Pancreas (tissue), 10 donors: ENCODE measurements at regions not wholly inside any gene's neighbourhood (a gene's known extent, or its start where the extent isn't known, plus 50 kb on each side); places are given as distances from the start of the nearest gene placed in this dataset.

ENCODE experiments used
- ATAC-seq, 4 donors: fragments of 200-7000 bp; cut with Tn5 transposase; one replicate each; pipeline versions ENCODE4 v1.8.0 to v1.9.1; 2020; ENCODE audit warnings: mild to moderate bottlenecking in 4 of 4, moderate library complexity in 4 of 4
- DNase-seq, 6 donors: peaks; one replicate each; pipeline ENCODE4 v3.0.0-alpha.2; 2020
- FAIRE-seq: peaks from 2 replicates; lab custom pipeline; 2012; peaks lifted over from hg19 to GRCh38; lab: Jason Lieb, UNC
- H3K27ac ChIP-seq, 4 donors: fragments of 200-600 bp; sonication (generic); 1 replicate in 3 of 4; 2 replicates in 1 of 4; pipeline versions ENCODE4 v1.5.0 to v1.8.0; 2020
- H3K27me3 ChIP-seq, 4 donors: fragments of 200-600 bp; one replicate each; pipeline ENCODE4 v1.8.0; 2021
- H3K36me3 ChIP-seq, 3 donors: fragments of 200-600 bp; sonication (generic) in 1 of 3; one replicate each; pipeline versions ENCODE4 v1.5.0 to v1.8.0; 2020 to 2021
- H3K4me1 ChIP-seq, 3 donors: fragments of 200-600 bp; one replicate each; pipeline ENCODE4 v1.8.0; 2021
- H3K4me3 ChIP-seq, 4 donors: fragments of 200-600 bp; sonication (generic) in 2 of 4; one replicate each; pipeline versions ENCODE4 v1.5.0 to v1.8.0; 2020 to 2021
- H3K9me3 ChIP-seq, 4 donors: fragments of 200-600 bp; one replicate each; pipeline ENCODE4 v1.8.0; 2021
- CTCF ChIP-seq, 4 donors: fragments of 200-600 bp; sonication (generic) in 3 of 4; IDR thresholded peaks; one replicate each; pipeline versions ENCODE4 v1.5.0 to v1.8.0; 2021; ENCODE audit warnings: antibody characterized with exemption in 4 of 4
- WGBS, 2 donors: extraction: QIAGEN DNeasy Blood & Tissue Kit; methylation state at CpG; one replicate each; pipeline ENCODE4 v1.1.7; 2013; 5-methylcytosine and 5-hydroxymethylcytosine counted together
- intact Hi-C, 3 donors: fragments of 100-400 bp; cut with DNase I; formaldehyde crosslinking; loops; one replicate each; pipeline versions ENCODE4 v1.11.1 to v1.14.2; 2022
- donor health status: healthy with polysubstance abuse.
- donor health status: DM: no; HTN: no; CAD: no; lungs with moderate emphysema.
- donor health status: DM: no; HTN: no; CAD: no.
- donor health status: control.
- donor health status: control.
- donor health status: Bipolar disorder and iron deficiency.
- donor health status: DM: yes; HTN: yes; CAD: no.
- donor health status: DM: no; HTN: no; CAD: no.
- donor health status: DM: no; HTN: no; CAD: no.
- donor health status: DM: yes; HTN: yes; CAD: no.

GRCh38 chr17:73991260-73991659 is 212.2 kb upstream of the RPL38 start:
- Histone ChIP-seq H3K27ac (no peak overlapping the region), H3K4me1 (no peaks in the 10 kb centered on the region), H3K9me3 (no peaks in the 10 kb centered on the region), H3K36me3 (no peaks in the 10 kb centered on the region), H3K4me3 (no peak overlapping the region), H3K27me3 (no peaks in the 10 kb centered on the region)
- ATAC-seq: no peak
- intact Hi-C loops: no loop called here
- no peak for FAIRE-seq
- no peak for DNase-seq
- TF ChIP-seq CTCF (IDR thresholded peaks at IDR 0.05): no peak
- 73 to 76% methylated on average over 5 of the region's 5 CpGs for WGBS, 2 donors

GRCh38 chr17:73994946-73995345 is 208.5 kb upstream of the RPL38 start:
- Histone ChIP-seq H3K4me3 (no peak overlapping the region), H3K4me1 (no peaks in the 10 kb centered on the region), H3K27me3 (no peaks in the 10 kb centered on the region), H3K36me3 (no peaks in the 10 kb centered on the region), H3K27ac (no peak overlapping the region), H3K9me3 (no peaks in the 10 kb centered on the region)
- FAIRE-seq (no peak), ATAC-seq (no peak), DNase-seq (no peak)
- no peak for TF ChIP-seq CTCF (IDR thresholded peaks at IDR 0.05)
- intact Hi-C loops: no loop called here
- 64 to 82% methylated on average over 4 of the region's 4 CpGs for WGBS, 2 donors

- H3K27me3 ChIP-seq: no peaks in the 10 kb centered on the region
- ATAC-seq (no peak), DNase-seq (no peak), FAIRE-seq (no peak)
- no peak for TF ChIP-seq CTCF (IDR thresholded peaks at IDR 0.05)
- no peak overlapping the region for H3K4me3 ChIP-seq
- no peaks in the 10 kb centered on the region for H3K4me1 ChIP-seq
- H3K9me3 ChIP-seq: no peaks in the 10 kb centered on the region
- no peaks in the 10 kb centered on the region for H3K36me3 ChIP-seq
- WGBS, 2 donors: 86 to 96% methylated on average over 3 of the region's 3 CpGs
- no peak overlapping the region for H3K27ac ChIP-seq
- intact Hi-C loops: no loop called here
Observed at GRCh38 chr17:73997059-73997458, 206.4 kb upstream of the RPL38 start.

GRCh38 chr17:73998249-73998648 is 205.2 kb upstream of the RPL38 start:
- no peak for FAIRE-seq
- no peak overlapping the region for H3K4me3 ChIP-seq
- WGBS, 2 donors: 38 to 52% methylated on average over 4 of the region's 4 CpGs

More at GRCh38 chr17:73998249-73998648, 205.2 kb upstream of the RPL38 start:
- Histone ChIP-seq H3K9me3 (no peaks in the 10 kb centered on the region), H3K36me3 (no peaks in the 10 kb centered on the region), H3K27ac (no peak overlapping the region), H3K4me1 (no peaks in the 10 kb centered on the region), H3K27me3 (no peaks in the 10 kb centered on the region)
- DNase-seq (no peak), ATAC-seq (no peak)
- intact Hi-C loops: no loop called here
- TF ChIP-seq CTCF (IDR thresholded peaks at IDR 0.05): no peak
